Activated CD8-positive, alpha-beta memory T cell treated with anti-CD3 and anti-CD28 coated beads, Interleukin-2, amount 50 U/mL, for 48 hours (primary cell): ENCODE measurements at regions not wholly inside any gene's neighbourhood (a gene's known extent, or its start where the extent isn't known, plus 50 kb on each side); places are given as distances from the start of the nearest gene placed in this dataset.
"Not testable (repeated sequence)": the region's sequence is repeated elsewhere in the genome, so short reads cannot be mapped to it uniquely, and the experiment has no call there.

Experiments used
- DNase-seq: peaks from one replicate; pipeline ENCODE4 v3.0.0-alpha.2; 2020

DNA sequence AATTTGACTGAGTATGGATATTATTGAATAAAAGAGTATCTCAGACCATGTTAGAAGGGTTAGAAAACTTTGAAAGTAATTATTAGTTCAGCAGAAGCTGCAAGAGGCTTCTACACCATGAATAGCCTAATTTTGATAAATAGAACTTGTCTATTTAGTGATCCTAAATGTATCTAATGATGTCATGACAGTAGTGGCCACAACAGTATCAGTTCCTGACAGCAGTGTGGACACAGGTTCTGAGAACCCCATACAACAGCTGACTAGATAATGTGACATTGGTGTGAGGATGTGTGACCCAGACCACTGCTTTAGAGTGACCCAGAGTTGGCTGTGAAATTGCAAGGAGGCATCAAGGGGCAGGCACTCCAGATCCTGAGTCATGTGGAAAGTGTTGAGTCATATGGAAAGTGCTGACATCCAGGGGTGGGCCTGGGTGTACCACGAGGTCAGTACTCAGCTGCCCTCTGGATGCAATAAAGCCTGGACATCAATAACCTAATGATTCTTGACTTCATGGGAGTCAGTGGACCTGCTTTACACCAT is 754.7 kb downstream of the DHX35 start:
- no peak for DNase-seq

DNA sequence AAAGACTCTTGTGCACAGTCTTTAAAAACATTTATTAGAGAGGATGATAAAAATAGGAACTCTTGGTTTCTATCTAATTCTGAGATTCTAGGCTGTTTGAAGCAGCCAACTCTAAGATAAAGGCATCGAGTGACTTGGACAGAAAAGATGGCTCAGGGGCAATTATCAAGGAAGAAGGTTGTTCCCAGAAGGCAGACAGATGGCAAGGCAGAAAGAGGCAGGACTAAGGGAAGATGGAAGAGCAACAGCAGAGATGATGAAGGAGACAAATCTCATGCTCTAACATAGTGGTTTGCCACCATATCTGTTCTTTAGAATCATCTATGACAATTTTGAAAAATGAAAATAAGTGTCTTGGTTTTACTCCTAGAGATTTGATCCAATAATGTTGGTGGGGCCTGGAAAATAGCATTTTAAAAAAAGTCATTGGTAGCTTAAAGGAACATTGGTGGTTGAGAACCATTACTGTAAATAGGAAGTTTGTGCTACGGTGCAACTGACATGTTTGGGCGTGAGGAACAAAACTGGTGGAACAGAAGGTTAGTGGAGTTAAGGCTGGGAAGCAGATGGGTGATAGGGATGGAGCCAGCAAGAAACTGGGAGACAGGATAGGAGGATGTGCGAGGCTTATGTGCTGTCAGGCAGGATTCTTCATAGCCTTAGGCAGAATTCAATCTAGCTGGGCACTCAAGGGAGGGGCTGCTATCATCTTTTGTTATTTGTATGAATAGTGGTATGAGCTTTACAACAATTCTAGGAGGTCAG is 751.1 kb downstream of the DHX35 start:
- DNase-seq, result no peak

DNA sequence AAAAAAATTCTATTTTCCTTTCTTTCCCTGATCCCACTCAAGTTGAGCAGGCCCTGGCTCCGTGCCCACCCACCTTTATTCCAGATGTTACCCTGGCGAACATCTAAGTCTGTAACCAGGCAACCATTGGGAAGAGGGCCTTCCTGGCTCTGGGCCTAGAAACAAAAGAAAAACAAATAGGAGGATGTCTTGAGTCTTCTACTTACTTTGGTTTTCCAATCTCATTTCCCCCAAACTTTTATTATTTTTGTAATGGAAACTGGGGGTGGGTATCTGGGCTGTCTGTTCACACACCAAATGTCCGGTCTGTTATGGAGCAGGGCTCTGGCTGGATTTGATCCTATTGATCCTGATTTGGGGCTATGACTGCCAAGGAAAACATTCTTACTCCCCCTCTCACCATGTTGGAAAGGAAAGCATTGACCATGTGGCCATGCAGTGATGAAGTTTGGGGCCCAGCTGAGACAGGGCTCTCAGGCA is 744.1 kb downstream of the DHX35 start:
- DNase-seq, result no peak

DNA sequence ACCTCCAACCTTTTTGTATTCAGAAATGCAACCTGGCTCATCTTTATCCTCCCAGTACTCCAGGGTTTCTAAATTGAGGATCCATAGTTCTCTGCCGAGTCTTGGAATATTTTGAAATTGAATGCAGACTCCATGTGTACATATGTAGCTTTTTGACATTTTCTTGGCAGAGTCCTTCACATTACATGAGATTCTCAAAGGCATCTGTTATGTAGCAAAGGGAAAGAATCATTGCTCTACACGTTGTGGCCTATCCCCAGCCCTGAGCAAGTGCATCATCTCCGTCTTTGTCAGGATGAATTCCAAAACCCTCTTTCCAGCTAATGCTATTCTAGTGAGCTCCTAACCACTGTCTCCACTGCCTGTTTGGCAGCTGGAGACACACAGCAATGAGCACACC is 742.9 kb downstream of the DHX35 start:
- no peak for DNase-seq

DNA sequence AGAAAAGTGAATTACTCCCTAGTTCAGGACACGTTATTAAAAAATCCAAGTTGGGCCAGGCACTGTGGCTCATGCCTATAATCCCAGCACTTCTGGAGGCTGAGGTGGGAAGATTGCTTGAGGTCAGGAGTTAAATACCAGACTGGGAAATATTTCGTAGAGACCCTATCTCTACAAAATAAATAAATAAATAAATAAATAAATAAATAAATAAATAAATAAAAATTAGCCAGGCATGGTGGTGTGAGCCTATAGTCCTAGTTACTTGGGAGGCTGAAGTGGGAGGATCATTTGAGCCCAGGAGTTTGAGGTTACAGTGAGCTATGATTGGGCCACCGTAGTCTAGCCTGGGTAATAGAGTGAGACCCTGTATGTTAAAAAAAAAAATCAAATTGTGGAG is 741.2 kb downstream of the DHX35 start:
- not testable (repeated sequence) for DNase-seq

DNA sequence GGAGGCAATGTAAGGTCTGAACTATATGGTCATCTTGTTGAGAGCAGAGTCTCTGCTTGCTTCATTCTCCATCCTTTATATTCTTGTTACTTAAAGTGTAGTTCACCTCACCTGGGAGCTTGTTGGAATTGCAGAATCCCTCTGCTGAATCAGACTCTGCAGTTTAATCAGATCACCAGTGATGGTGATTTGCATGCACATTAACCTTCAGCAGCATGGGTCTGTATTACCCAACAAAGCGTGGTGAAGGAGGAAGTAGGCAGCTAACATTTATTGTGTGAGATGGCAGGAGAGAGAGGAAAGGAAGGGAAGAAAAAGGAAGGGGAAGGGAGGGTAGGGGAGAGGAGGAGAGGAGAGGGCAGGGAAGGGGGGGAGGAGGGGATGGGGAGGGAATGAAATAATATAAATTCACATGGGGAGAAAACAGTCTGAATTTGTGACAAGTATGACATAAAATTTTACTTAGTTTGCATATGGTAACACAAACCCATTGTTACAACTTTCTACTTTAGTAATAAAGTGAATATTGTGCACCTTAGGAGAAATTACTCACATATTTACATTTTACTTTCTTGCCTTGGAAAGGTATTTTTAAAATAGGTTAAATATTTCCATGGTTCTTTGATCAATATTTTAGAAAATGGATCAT is 740.7 kb downstream of the DHX35 start:
- DNase-seq, result no peak

DNA sequence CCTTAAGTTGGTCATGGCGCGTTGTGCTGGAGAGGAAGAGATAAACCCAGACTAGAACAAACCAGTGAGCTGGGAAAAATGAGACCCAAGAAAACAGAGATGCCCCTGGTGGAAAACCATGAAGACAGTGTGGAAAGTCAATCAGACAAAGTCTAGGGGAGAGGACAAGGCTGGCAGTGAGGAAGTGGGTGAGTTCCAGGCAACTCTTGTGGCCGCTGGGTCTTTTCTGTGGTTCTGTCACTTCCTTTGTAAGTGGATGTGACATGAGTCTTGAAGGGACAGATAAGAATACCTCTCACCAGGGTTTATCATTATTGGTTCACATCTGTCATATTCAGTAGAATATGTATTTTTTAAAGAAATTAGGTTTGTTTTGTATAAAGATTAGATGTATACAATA is 738.4 kb downstream of the DHX35 start:
- DNase-seq, result no peak

DNA sequence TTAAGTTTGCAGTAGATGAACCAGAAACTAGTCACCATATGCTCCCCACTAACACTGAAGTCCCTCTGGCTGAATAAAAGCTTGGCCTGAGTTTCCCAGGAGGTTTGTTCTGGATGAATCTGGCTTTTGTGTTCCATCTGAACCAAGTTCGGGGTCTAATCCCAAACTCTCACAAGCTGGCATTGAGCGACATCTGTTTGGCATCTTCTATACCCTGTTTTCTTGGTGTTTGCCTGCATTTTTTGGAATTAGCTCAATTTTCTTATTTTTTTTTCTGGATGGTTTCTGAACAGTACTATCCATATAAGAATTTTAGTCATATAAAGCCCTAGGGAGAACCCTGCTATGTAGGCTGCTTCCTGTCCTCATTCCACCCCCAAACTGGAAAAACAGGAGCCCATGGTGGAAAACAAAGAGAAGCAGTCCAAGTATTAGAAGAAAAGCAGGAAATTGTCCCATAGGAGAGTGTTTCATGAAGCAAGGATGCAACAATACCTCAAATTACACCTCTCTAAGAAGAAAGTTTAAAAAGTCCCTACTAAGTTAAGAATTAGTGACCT is 737.1 kb downstream of the DHX35 start:
- DNase-seq, result no peak

DNA sequence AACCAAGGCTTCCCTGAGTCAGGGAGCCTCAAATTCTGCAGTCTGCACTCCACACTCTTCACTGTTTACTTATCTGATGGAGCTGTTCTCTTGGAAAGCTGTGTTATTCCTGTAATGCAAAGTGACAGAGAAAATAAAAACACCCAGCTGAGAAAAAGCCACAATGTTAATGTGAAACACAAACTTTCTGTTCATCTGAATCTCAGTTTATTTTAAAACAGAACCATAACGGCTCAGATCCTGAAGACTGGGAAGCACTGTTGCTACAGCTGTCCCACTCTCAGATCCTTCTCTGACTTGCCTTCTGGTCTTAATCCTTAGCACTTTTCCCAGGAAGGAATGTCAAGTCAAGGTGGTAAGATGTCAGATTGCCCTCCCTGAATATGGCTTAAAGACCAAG is 736.6 kb downstream of the DHX35 start:
- no peak for DNase-seq

DNA sequence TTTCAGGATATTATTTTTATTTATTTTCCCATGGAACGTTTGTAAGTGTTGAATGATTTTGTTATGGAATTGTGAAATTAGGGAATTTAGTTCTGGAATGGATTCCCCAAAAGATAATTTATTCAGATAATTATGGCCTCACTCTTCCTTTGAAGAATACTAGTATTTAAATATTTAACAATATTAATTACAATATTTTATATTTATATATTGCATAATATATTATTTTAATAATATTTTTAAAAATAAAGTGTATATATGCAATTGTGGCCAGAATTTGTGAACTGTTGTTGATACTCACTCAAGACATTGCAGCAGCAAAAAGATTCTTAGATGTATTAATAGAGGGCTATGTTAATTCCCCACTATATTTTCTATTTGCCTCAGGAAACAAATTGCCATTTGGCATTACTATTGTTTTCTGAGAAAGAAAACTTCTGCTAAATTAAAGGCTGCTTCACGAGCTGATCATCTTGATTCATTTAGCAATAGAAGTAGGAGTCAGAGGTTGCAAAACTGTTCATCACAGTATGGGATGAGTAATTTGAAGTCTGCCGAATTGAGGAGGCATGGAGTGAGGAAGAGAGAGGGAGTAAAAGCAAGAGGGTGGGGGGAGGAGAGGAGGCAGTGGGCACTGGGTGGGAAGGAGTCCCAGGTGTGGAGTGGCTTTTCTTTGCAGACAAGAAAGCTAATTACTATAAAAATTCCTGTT is 729.2 kb downstream of the DHX35 start:
- DNase-seq, result no peak

DNA sequence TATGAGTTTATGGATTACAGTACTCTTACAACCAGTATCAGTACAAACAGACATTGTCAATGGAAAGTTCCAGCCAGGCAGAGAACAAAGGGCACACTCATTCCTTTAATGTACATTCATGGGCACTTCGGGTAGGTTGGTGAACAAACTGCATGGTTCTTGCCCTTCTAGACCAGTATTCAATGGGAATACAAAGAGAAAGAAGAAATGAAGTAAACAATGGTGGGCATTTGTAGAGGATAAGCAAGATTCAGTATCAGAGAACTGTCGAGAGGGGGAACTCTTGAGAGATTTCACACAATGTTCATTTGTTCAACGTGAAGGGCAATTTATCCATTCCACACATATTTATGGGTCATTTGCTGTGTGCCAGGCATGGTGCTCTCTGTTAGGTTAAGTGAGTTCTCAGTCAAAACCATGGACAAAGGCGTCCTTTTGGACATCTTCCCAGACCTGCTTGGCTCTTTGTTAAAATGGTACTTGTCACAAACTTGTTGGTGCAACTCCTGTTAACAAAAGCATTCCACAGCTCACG is 714.8 kb downstream of the DHX35 start:
- no peak for DNase-seq

DNA sequence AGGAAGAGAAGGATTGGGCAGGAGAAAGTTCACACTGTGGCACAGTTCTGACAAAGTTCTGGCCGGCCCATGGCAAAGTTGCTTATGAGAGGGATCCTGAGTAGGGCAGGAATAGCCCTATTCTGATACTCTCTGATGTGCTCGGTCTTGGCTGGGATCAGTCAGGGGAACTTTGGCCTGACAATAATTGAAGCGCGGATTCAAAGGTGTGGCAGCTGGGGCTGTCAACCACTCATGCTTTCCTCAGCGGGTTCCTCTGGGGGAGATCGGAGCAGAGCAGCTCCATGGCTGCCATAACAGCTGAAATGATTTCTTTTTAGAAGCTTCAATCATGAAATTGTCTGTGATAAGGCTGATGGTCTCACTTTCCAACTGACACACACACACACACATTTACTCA is 714.1 kb downstream of the DHX35 start:
- DNase-seq, result no peak

DNA sequence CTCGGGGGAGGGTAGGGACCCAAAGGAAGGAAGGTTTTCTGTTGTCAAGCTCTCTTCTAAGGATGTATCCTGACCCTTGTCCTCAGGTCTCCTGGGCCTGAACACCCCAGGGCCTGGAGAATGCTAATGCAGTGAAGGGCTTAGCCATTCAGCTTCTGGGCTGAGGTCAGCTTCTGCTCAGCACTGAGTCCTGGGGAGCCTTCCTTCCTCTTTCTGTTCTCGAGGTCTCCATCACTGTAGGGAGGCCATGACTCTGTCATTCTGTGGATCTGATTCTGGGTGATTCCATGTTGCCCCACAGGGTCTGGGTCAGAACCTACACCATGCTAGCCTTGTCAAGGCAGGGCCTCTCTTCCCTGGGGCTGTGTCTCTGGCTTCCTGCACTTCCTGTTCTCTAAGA is 712.7 kb downstream of the DHX35 start:
- no peak for DNase-seq

DNA sequence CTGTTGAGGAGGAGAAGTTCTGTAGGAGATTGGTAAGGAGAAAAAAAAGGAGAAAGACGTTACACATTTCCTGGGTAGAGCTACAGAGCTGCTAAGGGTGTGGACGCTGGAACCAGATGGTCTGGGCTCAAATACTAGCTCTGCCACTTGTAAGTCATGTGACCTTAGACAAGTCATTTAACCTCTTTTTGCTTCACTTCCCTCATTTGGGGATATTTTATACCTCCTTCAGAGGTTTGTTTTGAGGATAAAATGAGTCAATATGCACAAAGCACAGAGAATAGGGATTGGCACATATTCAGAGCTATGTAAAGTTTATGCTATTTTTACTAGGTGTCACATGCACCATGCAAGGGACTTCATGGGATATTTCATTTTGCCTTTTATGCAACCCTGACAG is 708.8 kb downstream of the DHX35 start:
- DNase-seq, result no peak

DNA sequence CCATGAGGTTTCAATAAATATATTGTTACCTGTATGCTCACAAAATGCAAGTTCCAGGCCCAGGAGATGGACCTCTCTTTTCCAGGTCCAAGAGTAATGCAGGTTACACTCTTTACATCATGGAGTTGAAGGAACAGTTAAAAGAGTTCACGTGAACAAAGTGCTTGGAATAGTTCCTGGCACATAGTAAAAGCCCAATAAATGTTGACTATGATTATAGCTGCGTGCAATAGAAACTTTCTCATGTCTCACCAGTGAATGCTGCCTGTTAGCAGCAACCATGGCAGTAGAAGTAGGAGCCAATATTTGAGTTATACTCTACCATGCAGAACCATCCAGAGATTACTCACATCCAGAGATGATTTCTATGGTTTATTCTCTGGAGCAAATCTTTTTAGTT is 707.5 kb downstream of the DHX35 start:
- no peak for DNase-seq

DNA sequence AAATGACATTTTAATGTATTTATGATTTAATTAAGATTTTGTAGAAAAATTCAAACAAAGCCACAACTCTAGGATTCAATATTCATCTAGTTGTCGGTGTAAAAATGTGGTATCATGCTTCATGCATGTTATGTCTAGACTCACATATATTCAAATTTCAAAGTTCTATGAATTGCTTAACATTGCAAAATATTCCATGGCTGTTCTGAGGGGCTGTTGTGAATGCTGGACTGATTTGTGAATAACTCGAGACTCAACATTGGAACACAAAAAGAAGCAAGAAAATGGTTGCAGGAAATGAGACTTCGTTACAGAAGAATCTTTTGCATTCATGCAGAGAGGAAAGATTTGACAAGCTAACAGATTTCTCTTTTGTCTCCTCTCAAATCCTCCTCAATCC is 705.9 kb downstream of the DHX35 start:
- DNase-seq, result no peak

DNA sequence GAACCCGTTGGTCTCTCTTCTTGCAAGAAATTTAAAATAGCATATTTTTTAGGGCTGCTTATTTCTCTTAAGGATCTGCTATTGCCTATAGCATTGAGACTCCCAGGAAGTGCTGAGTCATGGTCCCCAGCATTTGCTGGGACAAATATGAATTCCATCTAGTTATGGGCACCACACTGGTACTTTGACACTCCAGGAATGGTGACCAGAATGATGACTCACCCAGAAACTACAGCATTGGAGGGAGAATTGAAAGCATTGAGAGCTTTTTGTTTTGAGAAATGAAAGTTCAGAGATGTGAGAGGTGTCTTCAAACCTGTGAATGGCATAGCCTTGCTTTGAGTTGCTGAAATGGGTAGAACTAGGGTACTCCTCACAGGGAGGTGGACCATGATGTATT is 699.7 kb downstream of the DHX35 start:
- no peak for DNase-seq

DNA sequence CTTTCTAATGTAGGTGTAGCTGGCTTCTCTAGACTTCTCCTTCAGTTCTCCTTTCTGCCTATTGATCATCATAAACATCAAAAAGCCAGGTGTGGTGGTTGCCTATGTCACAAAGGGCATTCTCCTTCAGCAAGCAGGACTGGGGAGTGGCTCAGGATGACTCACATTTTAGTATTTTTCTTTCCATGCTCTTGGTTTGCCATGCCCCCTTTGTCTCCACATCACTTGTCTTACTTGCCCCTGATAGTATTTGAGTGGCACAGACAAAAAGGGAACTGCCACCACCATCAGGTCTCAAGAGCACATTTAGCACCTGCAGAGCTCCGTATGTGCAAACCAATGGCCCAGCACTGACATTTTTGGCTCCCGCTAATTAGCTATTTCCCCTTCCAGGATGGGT is 698.8 kb downstream of the DHX35 start:
- no peak for DNase-seq

DNA sequence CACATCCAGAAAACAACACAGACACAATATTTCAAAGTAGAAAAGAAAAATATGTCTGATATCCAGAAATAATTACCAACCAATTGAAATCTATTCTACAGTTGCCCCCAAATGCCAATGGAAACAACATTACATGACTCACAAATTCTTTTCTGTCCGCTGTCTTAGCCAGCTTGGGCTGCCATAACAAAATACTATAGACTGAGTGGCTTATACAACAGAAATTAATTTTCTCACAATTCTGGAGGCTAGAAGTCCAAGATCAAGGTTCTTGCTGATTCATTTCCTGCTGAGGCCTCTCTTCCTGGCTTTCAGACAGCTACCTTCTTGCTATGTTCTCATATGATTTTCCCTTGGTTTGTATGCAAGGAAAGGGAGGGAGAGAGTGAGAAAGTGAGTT is 698.1 kb downstream of the DHX35 start:
- no peak for DNase-seq

DNA sequence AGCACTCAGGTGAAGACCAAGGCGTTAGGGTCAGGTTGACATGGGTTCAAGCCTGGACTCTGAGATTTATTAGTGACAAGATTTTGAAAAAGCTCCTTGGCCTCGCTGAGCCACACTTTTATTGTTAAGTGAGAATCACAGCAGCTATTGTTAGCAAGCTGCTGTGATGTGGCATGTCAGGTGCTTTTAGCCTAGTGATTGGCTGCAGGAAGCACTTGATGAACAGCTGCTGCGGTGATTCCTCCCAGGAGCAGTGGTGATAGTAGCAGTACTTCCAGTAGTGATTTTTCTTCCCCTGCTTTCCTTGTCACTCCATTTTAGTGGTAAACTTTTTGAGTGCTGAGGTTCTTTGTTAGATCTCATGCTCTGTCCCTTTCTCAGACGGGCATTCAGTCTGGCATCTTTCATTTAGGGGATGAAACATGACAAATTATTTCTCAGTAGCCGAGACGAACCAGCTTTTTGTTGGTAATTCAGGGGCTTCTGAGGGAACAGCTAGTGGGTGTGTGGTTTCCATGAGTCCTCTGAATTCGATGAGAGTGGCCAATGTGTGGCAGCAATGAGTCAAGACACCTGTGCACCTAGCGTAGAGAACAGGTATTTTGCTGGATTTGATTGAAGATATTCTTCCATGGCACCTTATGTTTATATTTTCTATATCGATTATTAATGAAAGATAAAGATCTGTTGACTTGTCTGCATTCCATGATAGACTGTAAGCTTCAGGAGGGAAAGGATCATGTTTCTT is 696.7 kb downstream of the DHX35 start:
- DNase-seq, result no peak

DNA sequence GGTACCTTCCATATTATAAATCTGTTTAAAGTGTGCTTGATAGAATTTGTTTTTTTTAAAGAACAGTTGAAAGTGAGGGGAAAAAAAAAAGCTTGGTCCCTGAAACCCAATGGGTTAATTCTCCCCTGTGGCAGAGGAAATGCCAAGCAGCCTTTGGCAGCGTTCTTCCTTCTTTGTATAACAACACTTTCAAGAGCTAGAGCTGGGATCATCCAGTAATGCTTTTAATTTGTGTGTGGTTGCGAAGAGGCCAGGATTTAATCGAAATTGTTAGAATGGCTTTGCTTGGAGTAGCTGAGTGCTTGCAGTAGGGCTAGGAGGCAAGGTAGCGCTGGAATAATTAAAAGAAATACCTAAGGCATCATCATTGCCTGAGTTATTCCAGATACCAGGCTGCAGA is 692.0 kb downstream of the DHX35 start:
- DNase-seq, result no peak

DNA sequence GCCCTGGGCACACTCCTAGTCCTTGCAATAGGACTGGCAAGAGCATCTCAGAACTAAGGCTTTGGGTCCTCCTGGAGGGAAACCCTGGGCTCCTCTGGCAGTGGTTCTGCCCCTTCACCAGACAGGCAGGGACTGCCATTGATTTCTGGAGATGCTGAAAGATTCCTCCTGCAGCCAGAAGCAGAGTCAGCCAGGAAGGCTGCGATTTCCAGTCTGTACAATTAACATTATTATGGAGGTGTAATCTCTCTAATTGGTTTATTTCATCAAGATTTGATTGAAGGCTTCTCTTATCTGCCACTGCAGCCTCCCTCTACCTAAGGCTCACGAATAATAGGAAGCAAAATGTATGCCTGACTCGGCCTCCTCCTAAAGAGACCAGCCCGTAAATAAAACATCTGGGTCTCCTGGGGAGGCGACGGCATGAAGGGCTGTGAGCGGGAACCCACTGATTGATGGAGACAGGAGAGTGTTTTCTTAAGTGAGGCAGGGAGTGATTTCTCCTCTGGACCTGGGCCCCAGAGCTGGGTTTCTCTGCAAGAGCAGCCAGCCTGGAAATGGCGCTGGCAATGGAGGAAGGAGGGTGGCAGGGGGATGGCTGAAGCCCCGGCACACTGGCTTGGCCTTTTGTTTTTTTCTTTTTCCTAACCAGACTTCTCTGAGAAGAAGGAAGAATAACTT is 689.6 kb downstream of the DHX35 start:
- no peak for DNase-seq
